IMR-90 (cell line): ENCODE measurements at regions not wholly inside any gene's neighbourhood (a gene's known extent, or its start where the extent isn't known, plus 50 kb on each side); places are given as distances from the start of the nearest gene placed in this dataset.

ENCODE experiments used
- ATAC-seq: fragments of 200-7000 bp; cut with Tn5 transposase; 2 replicates; pipeline ENCODE4 v1.9.1; 2020; ENCODE audit warnings: low read depth, mild to moderate bottlenecking, moderate library complexity
- BruUV-seq: library from RNA; stranded (reverse); fragments of 400-500 nt; replicated peaks from 2 replicates; lab custom pipeline; 2021; lab: Mats Ljungman, UMichigan
- CTCF ChIA-PET: fragments of 300-600 bp; formaldehyde crosslinking; extraction: SDS; loops from one replicate; lab custom pipeline; 2021; ENCODE audit warnings: antibody characterized with exemption; lab: Yijun Ruan, JAX
- POLR2A ChIA-PET: fragments of 300-600 bp; sonication (Branson Sonifier 250); formaldehyde crosslinking; loops from one replicate; lab custom pipeline; 2022; ENCODE audit warnings: antibody characterized with exemption; ENCODE audit not compliant: unreplicated experiment; lab: Charles Lee
- DNase-seq: peaks from one replicate; pipeline ENCODE4 v3.0.0; 2013
- H2AFZ ChIP-seq: replicated peaks from 2 replicates; pipeline ENCODE3; 2013; ENCODE audit warnings: low read length, mild to moderate bottlenecking; ENCODE audit not compliant: poor library complexity
- H2AK5ac ChIP-seq: 2 replicates; pipeline ENCODE4 v1.6.1; 2013; ENCODE audit warnings: low read depth, low read length, inconsistent platforms
- H2AK9ac ChIP-seq: replicated peaks from 2 replicates; pipeline ENCODE3; 2013; ENCODE audit warnings: mild to moderate bottlenecking, low read depth, low read length, moderate library complexity; ENCODE audit not compliant: poor library complexity
- H2BK120ac ChIP-seq: 2 replicates; pipeline ENCODE4 v1.6.1; 2013; ENCODE audit warnings: low read depth, low read length, inconsistent platforms
- H2BK15ac ChIP-seq: 3 replicates; pipeline ENCODE4 v1.6.1; 2013; ENCODE audit warnings: low read depth, low read length, inconsistent platforms
- H2BK20ac ChIP-seq: 2 replicates; pipeline ENCODE4 v1.6.1; 2013; ENCODE audit warnings: low read depth, mild to moderate bottlenecking, inconsistent platforms, low read length, moderate library complexity
- H2BK5ac ChIP-seq: 2 replicates; pipeline ENCODE4 v1.6.1; 2013; ENCODE audit warnings: mild to moderate bottlenecking, low read depth, low read length, inconsistent platforms; ENCODE audit not compliant: poor library complexity, severe bottlenecking
- H3K14ac ChIP-seq: replicated peaks from 2 replicates; pipeline ENCODE4 v1.6.1; 2013; ENCODE audit warnings: low read depth, low read length, inconsistent platforms
- H3K18ac ChIP-seq: 2 replicates; pipeline ENCODE4 v1.6.1; 2013; ENCODE audit warnings: low read depth, low read length, control low read depth
- H3K23ac ChIP-seq: 2 replicates; pipeline ENCODE4 v1.6.1; 2013; ENCODE audit warnings: low read depth, low read length, inconsistent platforms
- H3K27ac ChIP-seq: 2 replicates; pipeline ENCODE4 v1.5.1; 2013; ENCODE audit warnings: mild to moderate bottlenecking, control low read depth, low read length; ENCODE audit not compliant: insufficient read depth
- H3K27me3 ChIP-seq: 2 replicates; pipeline ENCODE4 v1.6.1; 2013; ENCODE audit warnings: low read length; ENCODE audit not compliant: control insufficient read depth, insufficient read depth
- H3K36me3 ChIP-seq: 2 replicates; pipeline ENCODE4 v1.6.1; 2013; ENCODE audit warnings: low read length, mixed read lengths; ENCODE audit not compliant: control insufficient read depth, insufficient read depth
- H3K4ac ChIP-seq: 2 replicates; pipeline ENCODE4 v1.6.1; 2013; ENCODE audit warnings: low read depth, low read length, inconsistent platforms
- H3K4me1 ChIP-seq: 2 replicates; pipeline ENCODE4 v1.6.1; 2013; ENCODE audit warnings: low read length, mixed read lengths; ENCODE audit not compliant: control insufficient read depth, insufficient read depth
- H3K4me2 ChIP-seq: 2 replicates; pipeline ENCODE4 v1.6.1; 2013; ENCODE audit warnings: low read depth, mild to moderate bottlenecking, control low read depth, low read length, moderate library complexity
- H3K4me3 ChIP-seq: 2 replicates; pipeline ENCODE4 v1.5.1; 2013; ENCODE audit warnings: low read depth, mild to moderate bottlenecking, control low read depth, low read length, moderate library complexity; ENCODE audit not compliant: insufficient read depth
- H3K56ac ChIP-seq: 2 replicates; pipeline ENCODE4 v1.6.1; 2013; ENCODE audit warnings: low read length, inconsistent platforms; ENCODE audit not compliant: insufficient read depth; ENCODE audit errors: extremely low read depth
- H3K79me1 ChIP-seq, 2 experiments: 2 replicates each; pipeline ENCODE4 v1.6.1; 2013; ENCODE audit warnings: low read length in 2 of 2, inconsistent platforms in 1 of 2, low read depth in 1 of 2
- H3K9ac ChIP-seq: 2 replicates; pipeline ENCODE4 v1.6.1; 2013; ENCODE audit warnings: low read depth, low read length, control low read depth
- H3K9me1 ChIP-seq: 2 replicates; pipeline ENCODE4 v1.6.1; 2013; ENCODE audit warnings: low read length, inconsistent platforms; ENCODE audit not compliant: insufficient read depth
- H3K9me3 ChIP-seq: 2 replicates; pipeline ENCODE4 v1.6.1; 2013; ENCODE audit warnings: low read length; ENCODE audit not compliant: control insufficient read depth, insufficient read depth
- H4K20me1 ChIP-seq: 2 replicates; pipeline ENCODE4 v1.6.1; 2013; ENCODE audit warnings: low read length, inconsistent platforms; ENCODE audit not compliant: insufficient read depth
- H4K5ac ChIP-seq: 2 replicates; pipeline ENCODE4 v1.6.1; 2013; ENCODE audit warnings: mild to moderate bottlenecking, low read depth, low read length, control low read depth
- H4K8ac ChIP-seq, 2 experiments: 2 replicates each; pipeline ENCODE4 v1.6.1; 2013; ENCODE audit warnings: low read depth in 2 of 2, low read length in 2 of 2, control low read depth in 1 of 2, inconsistent platforms in 1 of 2
- H4K91ac ChIP-seq: 2 replicates; pipeline ENCODE4 v1.6.1; 2013; ENCODE audit warnings: low read depth, low read length, inconsistent platforms; ENCODE audit not compliant: insufficient read depth
- CEBPB ChIP-seq: IDR thresholded peaks from 2 replicates; pipeline ENCODE4 v1.6.1; 2012; ENCODE audit warnings: low read depth, low read length, improper control_type of control experiment
- CHD1 ChIP-seq: IDR thresholded peaks from 2 replicates; pipeline ENCODE4 v1.6.1; 2012; ENCODE audit warnings: low read depth, low read length, improper control_type of control experiment
- MAFK ChIP-seq: IDR thresholded peaks from 2 replicates; pipeline ENCODE4 v1.6.1; 2012; ENCODE audit warnings: low read depth, low read length, improper control_type of control experiment
- MAZ ChIP-seq: IDR thresholded peaks from 2 replicates; pipeline ENCODE4 v1.6.1; 2012; ENCODE audit warnings: low read depth, mild to moderate bottlenecking, low read length, improper control_type of control experiment, moderate library complexity, borderline replicate concordance
- NFE2L2 ChIP-seq: fragments of 150-350 bp; IDR thresholded peaks from 2 replicates; pipeline ENCODE4 v1.6.1; 2016; ENCODE audit warnings: low read depth, mild to moderate bottlenecking, low read length
- POLR2A ChIP-seq: IDR thresholded peaks from 2 replicates; pipeline ENCODE4 v1.6.1; 2012; ENCODE audit warnings: mild to moderate bottlenecking, low read depth, low read length
- RAD21 ChIP-seq: IDR thresholded peaks from 2 replicates; pipeline ENCODE4 v1.6.1; 2012; ENCODE audit warnings: low read length, improper control_type of control experiment
- SMC3 ChIP-seq: fragments of 150-350 bp; IDR thresholded peaks from 2 replicates; pipeline ENCODE4 v1.6.1; 2016; ENCODE audit warnings: low read depth, mild to moderate bottlenecking, antibody characterized with exemption, low read length, moderate library complexity
- WGBS, 2 experiments: methylation state at CpG; one replicate each; pipeline versions ENCODE4 v1.1.5 to v1.1.7; 2013; ENCODE audit warnings: missing lambda C conversion rate in 2 of 2; ENCODE audit not compliant: insufficient read length in 1 of 2; ENCODE audit errors: extremely low coverage in 2 of 2; 5-methylcytosine and 5-hydroxymethylcytosine counted together
- dilution Hi-C: fragments of 300-500 bp; cut with HindIII; formaldehyde crosslinking; loops from one replicate; pipeline ENCODE4 v1.14.3; 2018; ENCODE audit warnings: low sequenced_read_pairs; ENCODE audit not compliant: unreplicated experiment
- in situ Hi-C: fragments of 300-500 bp; cut with MboI; formaldehyde crosslinking; loops from 3 replicates; pipeline ENCODE4 v1.14.3; 2019; ENCODE audit warnings: low sequenced_read_pairs, inconsistent platforms, mixed read lengths
- intact Hi-C: fragments of 100-400 bp; cut with micrococcal nuclease; formaldehyde crosslinking; loops from 2 replicates; pipeline ENCODE4 v1.10.0; 2022
- TF ChIP-seq, protein P1 (sequence below): fragments of 150-350 bp; IDR thresholded peaks from 2 replicates; pipeline ENCODE4 v1.6.1; 2016; ENCODE audit warnings: low read depth, mild to moderate bottlenecking, low read length, moderate library complexity, borderline replicate concordance

DNA sequence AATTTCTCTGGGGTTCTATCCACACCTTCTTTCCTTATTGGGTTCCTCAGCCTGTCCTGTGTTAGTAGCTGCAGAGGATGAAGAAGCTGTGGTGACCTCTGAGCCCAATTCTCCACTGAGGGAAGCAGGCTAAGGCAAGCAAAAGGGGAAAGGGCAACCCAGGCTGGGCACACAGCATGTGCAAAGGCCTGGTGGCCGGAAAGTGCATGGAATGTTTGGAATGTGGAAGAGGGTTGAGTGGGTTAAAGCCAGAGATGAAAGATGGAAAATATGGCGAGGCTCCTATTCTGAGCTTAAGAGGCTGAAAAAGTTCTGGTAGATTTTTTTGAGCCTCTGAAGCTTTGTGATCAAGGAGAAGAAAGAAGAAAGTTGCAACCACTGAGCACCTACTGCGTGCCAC lies 247.1 kb downstream of the MIAT start:
- Histone ChIP-seq H2BK20ac (no peak overlapping the region), H3K14ac (no peak overlapping the region), H3K56ac (no peak overlapping the region), H3K23ac (no peak overlapping the region), H2BK15ac (no peak overlapping the region), H3K9me1 (no peaks in the 10 kb centered on the region), H2AFZ (no peak overlapping the region), H3K4me1 (no peaks in the 10 kb centered on the region; the same call in 1 of the 2 replicates), H3K4me2 (no peak overlapping the region), H3K79me1 (no peaks in the 10 kb centered on the region), H4K20me1 (no peaks in the 10 kb centered on the region), H2BK5ac (no peak overlapping the region), H4K8ac (no peak overlapping the region), H2AK9ac (no peak overlapping the region), H3K4ac (no peak overlapping the region), H4K91ac (no peak overlapping the region), H3K27me3 (peaks cover 59% of the 10 kb centered on the region), H3K4me3 (no peak overlapping the region), H2AK5ac (no peak overlapping the region), H3K9me3 (peaks cover 2% of the 10 kb centered on the region), H3K9ac (no peak overlapping the region), H2BK120ac (no peak overlapping the region), H4K5ac (no peak overlapping the region), H3K18ac (no peak overlapping the region), H3K27ac (no peak overlapping the region), H3K36me3 (no peaks in the 10 kb centered on the region)
- CTCF ChIA-PET, result no interaction called here
- BruUV-seq, result no TSS peak
- in situ Hi-C loops (no loop called here), dilution Hi-C loops (no loop called here), intact Hi-C loops (no loop called here)
- POLR2A ChIA-PET, result no interaction called here
- no peak for DNase-seq
- no peak for TF ChIP-seq POLR2A
- no peak for TF ChIP-seq NFE2L2
- no peak for TF ChIP-seq MAFK
- no peak for TF ChIP-seq RAD21
- TF ChIP-seq SMC3, result no peak
- TF ChIP-seq MAZ, result no peak
- TF ChIP-seq, protein P1, sequence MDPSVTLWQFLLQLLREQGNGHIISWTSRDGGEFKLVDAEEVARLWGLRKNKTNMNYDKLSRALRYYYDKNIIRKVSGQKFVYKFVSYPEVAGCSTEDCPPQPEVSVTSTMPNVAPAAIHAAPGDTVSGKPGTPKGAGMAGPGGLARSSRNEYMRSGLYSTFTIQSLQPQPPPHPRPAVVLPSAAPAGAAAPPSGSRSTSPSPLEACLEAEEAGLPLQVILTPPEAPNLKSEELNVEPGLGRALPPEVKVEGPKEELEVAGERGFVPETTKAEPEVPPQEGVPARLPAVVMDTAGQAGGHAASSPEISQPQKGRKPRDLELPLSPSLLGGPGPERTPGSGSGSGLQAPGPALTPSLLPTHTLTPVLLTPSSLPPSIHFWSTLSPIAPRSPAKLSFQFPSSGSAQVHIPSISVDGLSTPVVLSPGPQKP, result no peak
- no peak for TF ChIP-seq CEBPB
- no peak for TF ChIP-seq CHD1
- 54% methylated on average over 2 of the region's 3 CpGs; no CpG with 5 or more reads in 1 of the 2 experiments for WGBS, 2 experiments
- no peak for ATAC-seq
